Tibial nerve (tissue), 3 donors: ENCODE measurements at regions not wholly inside any gene's neighbourhood (a gene's known extent, or its start where the extent isn't known, plus 50 kb on each side); places are given as distances from the start of the nearest gene placed in this dataset.

Source experiments
- POLR2A ChIP-seq, 2 donors: fragments of 450-650 bp; IDR thresholded peaks; one replicate each; pipeline ENCODE4 v1.6.1; 2017; ENCODE audit warnings: antibody characterized with exemption in 2 of 2, mild to moderate bottlenecking in 2 of 2, moderate library complexity in 2 of 2
- TF ChIP-seq, protein P1 (sequence below), 5 experiments: fragments of 200-600 bp in 3 of 5; fragments of 450-650 bp in 2 of 5; sonication (generic) in 3 of 5; IDR thresholded peaks; one replicate each; pipeline ENCODE4 v1.5.1; 2016 to 2019; ENCODE audit warnings: antibody characterized with exemption in 5 of 5, mild to moderate bottlenecking in 3 of 5, moderate library complexity in 2 of 5

GRCh38 chr9:108277216-108277615 is 578.6 kb downstream of the ACTL7B start:
- TF ChIP-seq, protein P1, sequence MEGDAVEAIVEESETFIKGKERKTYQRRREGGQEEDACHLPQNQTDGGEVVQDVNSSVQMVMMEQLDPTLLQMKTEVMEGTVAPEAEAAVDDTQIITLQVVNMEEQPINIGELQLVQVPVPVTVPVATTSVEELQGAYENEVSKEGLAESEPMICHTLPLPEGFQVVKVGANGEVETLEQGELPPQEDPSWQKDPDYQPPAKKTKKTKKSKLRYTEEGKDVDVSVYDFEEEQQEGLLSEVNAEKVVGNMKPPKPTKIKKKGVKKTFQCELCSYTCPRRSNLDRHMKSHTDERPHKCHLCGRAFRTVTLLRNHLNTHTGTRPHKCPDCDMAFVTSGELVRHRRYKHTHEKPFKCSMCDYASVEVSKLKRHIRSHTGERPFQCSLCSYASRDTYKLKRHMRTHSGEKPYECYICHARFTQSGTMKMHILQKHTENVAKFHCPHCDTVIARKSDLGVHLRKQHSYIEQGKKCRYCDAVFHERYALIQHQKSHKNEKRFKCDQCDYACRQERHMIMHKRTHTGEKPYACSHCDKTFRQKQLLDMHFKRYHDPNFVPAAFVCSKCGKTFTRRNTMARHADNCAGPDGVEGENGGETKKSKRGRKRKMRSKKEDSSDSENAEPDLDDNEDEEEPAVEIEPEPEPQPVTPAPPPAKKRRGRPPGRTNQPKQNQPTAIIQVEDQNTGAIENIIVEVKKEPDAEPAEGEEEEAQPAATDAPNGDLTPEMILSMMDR (IDR thresholded peaks at IDR 0.05), result no peak
- no peak for TF ChIP-seq POLR2A (IDR thresholded peaks at IDR 0.05)
